Sigmoid colon (tissue), 6 donors: ENCODE measurements at regions not wholly inside any gene's neighbourhood (a gene's known extent, or its start where the extent isn't known, plus 50 kb on each side); places are given as distances from the start of the nearest gene placed in this dataset.

Experiments used
- DNase-seq: peaks from one replicate; pipeline ENCODE4 v3.0.0-alpha.2; 2019
- H3K27ac ChIP-seq, 4 donors: fragments of 200-600 bp; sonication (generic); one replicate each; pipeline ENCODE4 v1.5.1; 2016 to 2019; ENCODE audit warnings: mild to moderate bottlenecking in 1 of 4
- H3K27me3 ChIP-seq, 3 donors: fragments of 200-600 bp; sonication (generic); one replicate each; pipeline ENCODE4 v1.5.1; 2019; ENCODE audit warnings: mild to moderate bottlenecking in 1 of 3
- H3K36me3 ChIP-seq, 4 donors: fragments of 200-600 bp; sonication (generic); one replicate each; pipeline ENCODE4 v1.5.1; 2016 to 2019
- H3K4me1 ChIP-seq, 4 donors: fragments of 200-600 bp; sonication (generic); one replicate each; pipeline ENCODE4 v1.5.1; 2017 to 2019
- H3K4me3 ChIP-seq, 4 donors: fragments of 200-600 bp; sonication (generic); one replicate each; pipeline ENCODE4 v1.5.1; 2017 to 2019; ENCODE audit warnings: mild to moderate bottlenecking in 2 of 4, moderate library complexity in 1 of 4
- H3K9me3 ChIP-seq, 4 donors: fragments of 200-600 bp in 3 of 4; sonication (generic) in 3 of 4; one replicate each; pipeline versions ENCODE4 v1.5.1 to v1.6.1; 2013 to 2019
- EP300 ChIP-seq, 4 donors: sonication (generic); formaldehyde crosslinking; IDR thresholded peaks; one replicate each; pipeline ENCODE4 v1.6.1; 2017; ENCODE audit warnings: antibody characterized with exemption in 4 of 4
- POLR2A ChIP-seq, 2 donors: fragments of 450-650 bp; IDR thresholded peaks; one replicate each; pipeline ENCODE4 v1.6.1; 2016; ENCODE audit warnings: antibody characterized with exemption in 2 of 2, mild to moderate bottlenecking in 2 of 2, moderate library complexity in 2 of 2
- POLR2AphosphoS5 ChIP-seq, 4 donors: sonication (generic); formaldehyde crosslinking; IDR thresholded peaks; one replicate each; pipeline ENCODE4 v1.6.1; 2017; ENCODE audit warnings: antibody characterized with exemption in 4 of 4
- WGBS, 2 donors: extraction: QIAGEN DNeasy Blood & Tissue Kit; methylation state at CpG; one replicate each; pipeline ENCODE4 v1.1.7; 2013; 5-methylcytosine and 5-hydroxymethylcytosine counted together
- intact Hi-C: fragments of 100-400 bp; cut with DNase I; formaldehyde crosslinking; loops from one replicate; pipeline ENCODE4 v1.15.1; 2023
- TF ChIP-seq, protein P1 (sequence below), 4 experiments: fragments of 450-650 bp in 3 of 4; fragments of 200-600 bp in 1 of 4; IDR thresholded peaks; one replicate each; pipeline ENCODE4 v1.5.1; 2016 to 2019; ENCODE audit warnings: antibody characterized with exemption in 4 of 4, mild to moderate bottlenecking in 3 of 4, moderate library complexity in 2 of 4
- donor health status: healthy with polysubstance abuse.
- donor health status: healthy.

DNA sequence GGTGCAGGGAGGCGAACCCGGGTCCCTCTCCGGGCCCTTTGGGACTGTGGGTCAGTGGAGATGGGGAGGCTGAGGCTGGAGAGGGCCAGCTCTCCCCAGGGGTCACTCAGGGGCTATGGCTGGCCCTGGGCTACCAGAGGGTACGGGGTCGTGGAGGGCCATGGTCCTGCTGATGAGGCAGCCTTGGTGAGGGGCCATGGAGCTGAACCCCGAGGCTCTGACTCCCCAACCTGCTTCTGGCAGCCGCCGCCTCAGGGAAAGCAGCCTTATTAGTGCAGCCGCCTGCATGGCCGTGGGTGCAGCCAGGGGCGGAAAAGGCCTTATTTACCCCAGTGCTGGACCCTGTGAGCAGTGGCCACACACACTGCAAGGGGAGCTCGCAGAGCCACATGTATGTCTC, 139.4 kb downstream of the MIAT start:
- TF ChIP-seq EP300 (IDR thresholded peaks at IDR 0.05) (no peak), POLR2AphosphoS5 (IDR thresholded peaks at IDR 0.05) (no peak), POLR2A (IDR thresholded peaks at IDR 0.05) (no peak)
- TF ChIP-seq, protein P1, sequence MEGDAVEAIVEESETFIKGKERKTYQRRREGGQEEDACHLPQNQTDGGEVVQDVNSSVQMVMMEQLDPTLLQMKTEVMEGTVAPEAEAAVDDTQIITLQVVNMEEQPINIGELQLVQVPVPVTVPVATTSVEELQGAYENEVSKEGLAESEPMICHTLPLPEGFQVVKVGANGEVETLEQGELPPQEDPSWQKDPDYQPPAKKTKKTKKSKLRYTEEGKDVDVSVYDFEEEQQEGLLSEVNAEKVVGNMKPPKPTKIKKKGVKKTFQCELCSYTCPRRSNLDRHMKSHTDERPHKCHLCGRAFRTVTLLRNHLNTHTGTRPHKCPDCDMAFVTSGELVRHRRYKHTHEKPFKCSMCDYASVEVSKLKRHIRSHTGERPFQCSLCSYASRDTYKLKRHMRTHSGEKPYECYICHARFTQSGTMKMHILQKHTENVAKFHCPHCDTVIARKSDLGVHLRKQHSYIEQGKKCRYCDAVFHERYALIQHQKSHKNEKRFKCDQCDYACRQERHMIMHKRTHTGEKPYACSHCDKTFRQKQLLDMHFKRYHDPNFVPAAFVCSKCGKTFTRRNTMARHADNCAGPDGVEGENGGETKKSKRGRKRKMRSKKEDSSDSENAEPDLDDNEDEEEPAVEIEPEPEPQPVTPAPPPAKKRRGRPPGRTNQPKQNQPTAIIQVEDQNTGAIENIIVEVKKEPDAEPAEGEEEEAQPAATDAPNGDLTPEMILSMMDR (IDR thresholded peaks at IDR 0.05): no peak
- 95 to 96% methylated on average over 12 of the region's 12 CpGs for WGBS, 2 donors
- no peaks in the 10 kb centered on the region for H3K27me3 ChIP-seq
- H3K36me3 ChIP-seq: peaks cover 0 to 5% (median 0%) of the 10 kb centered on the region in 4 donors
- no peak overlapping the region for H3K4me3 ChIP-seq
- no peak overlapping the region for H3K27ac ChIP-seq
- no peaks in the 10 kb centered on the region for H3K9me3 ChIP-seq
- H3K4me1 ChIP-seq: peaks cover 0 to 3% (median 0%) of the 10 kb centered on the region in 4 donors
- no peak for DNase-seq
- intact Hi-C loops: no loop called here

DNA sequence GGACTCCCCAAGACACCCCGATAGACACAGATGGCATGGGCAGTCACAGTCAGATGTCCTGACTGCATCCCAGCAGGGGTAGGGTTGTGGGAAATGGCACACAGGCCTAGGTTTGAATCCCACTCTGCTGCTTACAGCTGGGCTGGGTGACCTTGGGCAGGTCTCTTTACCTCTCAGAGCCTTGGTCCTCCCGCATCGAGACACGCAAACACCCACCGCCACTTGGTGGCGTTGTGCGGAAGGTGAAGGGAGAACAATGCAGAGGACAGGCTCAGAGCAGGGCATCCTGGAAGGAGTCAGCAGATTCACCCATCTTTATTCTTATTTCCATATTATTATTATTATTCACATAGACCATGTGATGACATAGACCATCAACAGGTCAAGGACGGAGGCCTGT, 140.5 kb downstream of the MIAT start:
- WGBS, 2 donors: 94 to 95% methylated on average over 8 of the region's 8 CpGs
- intact Hi-C loops: no loop called here
- Histone ChIP-seq H3K4me1 (peaks cover 0 to 3% (median 0%) of the 10 kb centered on the region in 4 donors), H3K27me3 (no peaks in the 10 kb centered on the region), H3K9me3 (no peaks in the 10 kb centered on the region), H3K27ac (no peak overlapping the region), H3K4me3 (no peak overlapping the region), H3K36me3 (peaks cover 0 to 5% (median 0%) of the 10 kb centered on the region in 4 donors)
- DNase-seq: no peak
- TF ChIP-seq POLR2A (IDR thresholded peaks at IDR 0.05) (no peak), EP300 (IDR thresholded peaks at IDR 0.05) (no peak), POLR2AphosphoS5 (IDR thresholded peaks at IDR 0.05) (no peak)
- TF ChIP-seq, protein P1 (IDR thresholded peaks at IDR 0.05): no peak

DNA sequence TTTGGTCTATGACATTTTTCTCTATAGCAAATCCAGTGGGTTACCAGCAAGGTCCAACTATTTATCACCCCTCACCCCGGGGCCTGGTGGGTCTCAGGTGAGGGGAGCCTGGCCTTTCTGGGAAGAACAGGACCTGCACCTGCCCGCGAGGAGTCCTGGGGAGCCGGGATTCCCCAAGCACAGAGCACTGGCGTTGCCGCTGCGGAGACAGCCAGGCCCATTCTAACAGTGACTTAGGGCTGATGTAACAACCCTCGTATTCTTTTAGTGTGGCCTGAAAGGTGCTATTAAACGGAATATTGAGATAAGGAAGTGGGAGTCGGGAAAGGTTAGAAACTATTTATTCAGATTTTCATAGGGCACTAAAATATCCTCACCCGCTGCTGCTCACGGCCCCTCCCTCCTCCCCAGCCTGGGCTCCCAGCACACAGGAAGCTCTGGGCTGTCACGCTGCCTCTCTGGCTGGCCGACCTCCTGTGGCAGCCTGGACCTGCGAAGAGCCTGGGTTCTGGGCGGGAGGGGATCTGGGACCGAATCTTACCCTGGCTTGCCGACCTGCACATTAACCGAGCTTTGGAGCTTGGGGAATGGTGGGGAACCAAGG, 141.2 kb downstream of the MIAT start:
- 16 to 64% methylated on average over 19 of the region's 19 CpGs for WGBS, 2 donors
- intact Hi-C loops: no loop called here
- TF ChIP-seq EP300 (IDR thresholded peaks at IDR 0.05) (no peak), POLR2A (IDR thresholded peaks at IDR 0.05) (no peak), POLR2AphosphoS5 (IDR thresholded peaks at IDR 0.05) (no peak)
- TF ChIP-seq, protein P1 (IDR thresholded peaks at IDR 0.05): no peak

DNA sequence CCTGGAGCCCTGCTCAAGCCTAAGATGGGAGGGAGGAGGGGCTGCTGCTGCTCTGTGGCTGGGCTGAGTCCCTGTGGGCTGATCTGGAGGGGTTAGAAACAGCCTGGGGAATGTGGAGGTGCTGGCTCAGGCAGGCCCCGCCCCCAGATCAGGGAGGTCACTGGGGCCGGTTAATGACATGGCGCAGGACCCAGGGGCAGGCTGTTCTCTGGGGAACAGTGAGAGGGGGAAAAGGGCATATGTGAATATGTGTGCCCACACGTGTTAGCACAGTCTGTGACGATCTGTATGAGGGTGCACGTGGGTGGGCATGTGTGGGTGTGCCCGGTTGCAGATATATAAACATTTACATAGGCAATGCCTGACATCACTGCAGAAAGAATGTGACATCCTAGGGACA, 143.5 kb downstream of the MIAT start:
- TF ChIP-seq POLR2A (IDR thresholded peaks at IDR 0.05) (no peak), POLR2AphosphoS5 (IDR thresholded peaks at IDR 0.05) (no peak), EP300 (IDR thresholded peaks at IDR 0.05) (no peak)
- TF ChIP-seq, protein P1 (IDR thresholded peaks at IDR 0.05): no peak
- 39 to 53% methylated on average over 7 of the region's 7 CpGs for WGBS, 2 donors
- no peaks in the 10 kb centered on the region for H3K27me3 ChIP-seq
- H3K4me3 ChIP-seq: no peak overlapping the region
- intact Hi-C loops: no loop called here
- no peak for DNase-seq
- peaks cover 0 to 3% (median 0%) of the 10 kb centered on the region in 4 donors for H3K4me1 ChIP-seq
- H3K27ac ChIP-seq: no peak overlapping the region
- H3K9me3 ChIP-seq: no peaks in the 10 kb centered on the region
- H3K36me3 ChIP-seq: no peaks in the 10 kb centered on the region

More for the DNA sequence above, 141.2 kb downstream of the MIAT start:
- Histone ChIP-seq H3K27ac (no peak overlapping the region), H3K4me1 (peaks cover 0 to 3% (median 0%) of the 10 kb centered on the region in 4 donors), H3K4me3 (no peak overlapping the region), H3K9me3 (no peaks in the 10 kb centered on the region), H3K27me3 (no peaks in the 10 kb centered on the region), H3K36me3 (no peaks in the 10 kb centered on the region)
- DNase-seq: no peak

DNA sequence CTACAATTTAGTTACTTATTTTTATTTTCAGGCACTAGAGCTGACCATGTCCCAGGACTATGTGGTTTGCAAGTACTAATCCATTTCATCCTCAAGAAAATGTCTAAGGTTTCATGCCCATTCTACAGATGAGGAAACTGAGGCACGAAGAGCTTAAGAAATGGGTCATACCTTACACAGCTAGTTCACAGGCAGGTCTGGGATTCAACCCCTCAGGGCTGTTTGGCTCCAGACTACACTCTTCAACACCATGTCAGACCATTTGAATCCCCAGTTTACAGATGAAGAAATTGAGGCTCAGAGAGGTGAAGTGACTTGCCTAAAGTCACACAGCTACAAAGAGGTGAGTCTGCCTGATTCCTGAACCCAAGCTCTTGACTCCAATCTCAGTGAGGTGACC, 144.1 kb downstream of the MIAT start:
- 90 to 94% methylated on average over 1 of the region's 1 CpG for WGBS, 2 donors

More for the DNA sequence above, 144.1 kb downstream of the MIAT start:
- intact Hi-C loops: no loop called here
- TF ChIP-seq POLR2AphosphoS5 (IDR thresholded peaks at IDR 0.05): no peak
- no peak for TF ChIP-seq POLR2A (IDR thresholded peaks at IDR 0.05)
- TF ChIP-seq, protein P1 (IDR thresholded peaks at IDR 0.05): no peak
- no peak for TF ChIP-seq EP300 (IDR thresholded peaks at IDR 0.05)
- no peak overlapping the region for H3K27ac ChIP-seq
- no peaks in the 10 kb centered on the region for H3K36me3 ChIP-seq
- no peaks in the 10 kb centered on the region for H3K9me3 ChIP-seq
- no peak overlapping the region for H3K4me3 ChIP-seq
- no peak for DNase-seq
- no peaks in the 10 kb centered on the region for H3K27me3 ChIP-seq
- peaks cover 0 to 3% (median 0%) of the 10 kb centered on the region in 4 donors for H3K4me1 ChIP-seq
